ENCODE measurements at regions not wholly inside any gene's neighbourhood (a gene's known extent, or its start where the extent isn't known, plus 50 kb on each side); places are given as distances from the start of the nearest gene placed in this dataset.
A peak's percentile ranks its signal among the peaks of the same experiment; 100 is the strongest.

DNA sequence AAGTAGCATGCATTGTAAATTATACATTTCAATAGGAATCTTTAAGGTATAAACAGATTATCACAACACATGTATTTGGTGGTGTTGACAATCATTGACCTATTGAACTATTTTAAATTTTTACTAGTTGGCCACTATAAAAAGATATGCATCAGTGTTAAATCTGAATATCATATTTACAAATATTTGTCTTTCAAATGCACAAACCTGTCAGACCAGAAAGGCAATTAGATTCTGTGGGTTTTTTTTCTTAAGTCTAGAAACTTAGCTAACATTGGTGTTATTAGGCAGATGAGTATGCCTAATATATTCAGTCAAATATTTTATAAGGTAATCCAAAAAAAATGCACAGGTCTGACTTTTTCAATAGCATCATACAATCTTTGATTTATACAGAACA lies 241.4 kb upstream of the DGKB start:
- no peaks in the 10 kb centered on the region for H3K36me3 ChIP-seq
- no peaks in the 10 kb centered on the region for H3K27me3 ChIP-seq
- H3K4me1 ChIP-seq (ENCODE audit: low read depth), result no peaks in the 10 kb centered on the region
- no peaks in the 10 kb centered on the region for H3K9me3 ChIP-seq (ENCODE audit: low read depth)
- DNase-seq (ENCODE audit: low read depth in 1 of 2, low spot score in 1 of 2), result no peak
- TF ChIP-seq, protein P1, sequence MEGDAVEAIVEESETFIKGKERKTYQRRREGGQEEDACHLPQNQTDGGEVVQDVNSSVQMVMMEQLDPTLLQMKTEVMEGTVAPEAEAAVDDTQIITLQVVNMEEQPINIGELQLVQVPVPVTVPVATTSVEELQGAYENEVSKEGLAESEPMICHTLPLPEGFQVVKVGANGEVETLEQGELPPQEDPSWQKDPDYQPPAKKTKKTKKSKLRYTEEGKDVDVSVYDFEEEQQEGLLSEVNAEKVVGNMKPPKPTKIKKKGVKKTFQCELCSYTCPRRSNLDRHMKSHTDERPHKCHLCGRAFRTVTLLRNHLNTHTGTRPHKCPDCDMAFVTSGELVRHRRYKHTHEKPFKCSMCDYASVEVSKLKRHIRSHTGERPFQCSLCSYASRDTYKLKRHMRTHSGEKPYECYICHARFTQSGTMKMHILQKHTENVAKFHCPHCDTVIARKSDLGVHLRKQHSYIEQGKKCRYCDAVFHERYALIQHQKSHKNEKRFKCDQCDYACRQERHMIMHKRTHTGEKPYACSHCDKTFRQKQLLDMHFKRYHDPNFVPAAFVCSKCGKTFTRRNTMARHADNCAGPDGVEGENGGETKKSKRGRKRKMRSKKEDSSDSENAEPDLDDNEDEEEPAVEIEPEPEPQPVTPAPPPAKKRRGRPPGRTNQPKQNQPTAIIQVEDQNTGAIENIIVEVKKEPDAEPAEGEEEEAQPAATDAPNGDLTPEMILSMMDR (IDR thresholded peaks at IDR 0.05; ENCODE audit: low read depth, low read length), result no peak
- no peak overlapping the region for H3K4me3 ChIP-seq
- H3K27ac ChIP-seq, result no peak overlapping the region

DNA sequence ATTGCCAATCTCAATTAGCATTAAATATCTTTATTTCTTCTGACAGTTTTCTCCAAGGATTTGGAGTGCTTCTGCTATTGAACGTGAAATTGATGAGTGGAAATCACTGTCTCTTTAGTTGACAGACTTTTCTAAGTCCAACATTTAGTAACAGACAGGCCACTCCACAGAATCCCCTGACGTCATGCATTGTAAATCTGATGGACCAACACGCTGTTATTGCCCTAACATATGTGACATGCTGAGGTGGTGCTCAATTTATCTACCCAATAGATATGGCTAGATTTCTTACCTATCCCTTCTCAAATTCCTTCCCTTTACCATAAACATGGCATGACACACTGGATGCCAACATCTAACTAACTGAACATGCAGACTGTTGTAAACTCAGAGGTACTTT lies 240.6 kb upstream of the DGKB start:
- no peak overlapping the region for H3K4me3 ChIP-seq
- no peaks in the 10 kb centered on the region for H3K36me3 ChIP-seq
- H3K9me3 ChIP-seq (ENCODE audit: low read depth), result no peaks in the 10 kb centered on the region
- no peaks in the 10 kb centered on the region for H3K4me1 ChIP-seq (ENCODE audit: low read depth)
- no peak for DNase-seq (ENCODE audit: low read depth in 1 of 2, low spot score in 1 of 2)
- no peak overlapping the region for H3K27ac ChIP-seq
- TF ChIP-seq, protein P1 (IDR thresholded peaks at IDR 0.05; ENCODE audit: low read depth, low read length), result no peak
- no peaks in the 10 kb centered on the region for H3K27me3 ChIP-seq

GRCh38 chr7:15140431-15140830 lies 237.9 kb upstream of the DGKB start:
- Histone ChIP-seq H3K4me3 (no peak overlapping the region), H3K36me3 (no peaks in the 10 kb centered on the region), H3K4me1 (ENCODE audit: low read depth) (no peaks in the 10 kb centered on the region), H3K27me3 (no peaks in the 10 kb centered on the region), H3K27ac (no peak overlapping the region), H3K9me3 (ENCODE audit: low read depth) (no peaks in the 10 kb centered on the region)
- DNase-seq (ENCODE audit: low read depth in 1 of 2, low spot score in 1 of 2), result no peak
- TF ChIP-seq, protein P1 (IDR thresholded peaks at IDR 0.05; ENCODE audit: low read depth, low read length), result no peak

- Histone ChIP-seq H3K4me3 (no peak overlapping the region), H3K27ac (no peak overlapping the region), H3K27me3 (no peaks in the 10 kb centered on the region), H3K9me3 (ENCODE audit: low read depth) (no peaks in the 10 kb centered on the region), H3K36me3 (no peaks in the 10 kb centered on the region), H3K4me1 (ENCODE audit: low read depth) (no peaks in the 10 kb centered on the region)
- TF ChIP-seq, protein P1 (IDR thresholded peaks at IDR 0.05; ENCODE audit: low read depth, low read length), result no peak
- DNase-seq (ENCODE audit: low read depth in 1 of 2, low spot score in 1 of 2), result peak in 1 of 2 donors; percentile 1
Measured at GRCh38 chr7:15131661-15132060, 229.1 kb upstream of the DGKB start.

DNA sequence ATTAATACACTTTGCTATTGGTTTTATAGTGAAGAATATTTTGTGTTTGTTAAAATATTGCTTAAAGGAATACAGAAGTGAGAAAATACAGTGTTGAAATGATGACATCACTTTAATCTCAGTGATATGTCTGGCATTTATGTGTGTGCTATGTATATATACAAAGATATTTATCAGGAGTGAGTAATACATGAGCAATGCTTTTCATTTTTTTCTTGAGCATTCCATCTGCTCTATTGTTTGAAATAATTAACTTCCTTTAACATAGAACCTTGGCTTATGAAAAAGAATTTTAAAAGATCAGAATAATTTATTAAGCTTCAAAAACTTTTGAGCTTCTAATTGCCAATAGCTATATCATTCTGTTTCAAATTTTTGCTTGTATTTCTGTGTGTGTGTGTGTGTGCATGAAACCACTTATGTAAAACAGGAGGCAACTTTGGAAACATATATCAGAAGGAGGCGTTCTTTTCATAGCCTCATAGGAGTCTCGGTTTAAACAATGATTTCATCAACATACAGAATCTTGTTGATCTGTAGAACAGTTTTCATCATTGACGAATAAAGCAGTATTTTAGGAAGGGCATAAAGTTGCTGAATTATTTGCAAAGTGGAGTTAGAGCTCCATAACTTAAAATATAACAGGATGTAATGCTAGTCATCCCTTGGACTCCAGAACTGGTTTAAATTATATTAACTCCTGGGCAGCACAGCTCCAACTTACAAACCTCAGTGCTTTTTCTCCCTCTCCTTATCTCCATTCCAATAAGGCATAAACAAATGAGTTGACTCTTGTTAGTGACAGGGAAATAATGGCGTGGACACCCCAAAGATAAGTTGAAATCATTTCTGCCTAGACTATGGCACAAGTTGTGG lies 228.4 kb upstream of the DGKB start:
- Histone ChIP-seq H3K27ac (no peak overlapping the region), H3K4me3 (no peak overlapping the region), H3K27me3 (no peaks in the 10 kb centered on the region), H3K4me1 (ENCODE audit: low read depth) (no peaks in the 10 kb centered on the region), H3K9me3 (ENCODE audit: low read depth) (no peaks in the 10 kb centered on the region), H3K36me3 (no peaks in the 10 kb centered on the region)
- peak in 1 of 2 donors; percentile 49 for DNase-seq (ENCODE audit: low read depth in 1 of 2, low spot score in 1 of 2)
- TF ChIP-seq, protein P1 (IDR thresholded peaks at IDR 0.05; ENCODE audit: low read depth, low read length), result no peak
